ENCODE measurements at regions not wholly inside any gene's neighbourhood (a gene's known extent, or its start where the extent isn't known, plus 50 kb on each side); places are given as distances from the start of the nearest gene placed in this dataset.
"Not testable (repeated sequence)": the region's sequence is repeated elsewhere in the genome, so short reads cannot be mapped to it uniquely, and the experiment has no call there.

DNA sequence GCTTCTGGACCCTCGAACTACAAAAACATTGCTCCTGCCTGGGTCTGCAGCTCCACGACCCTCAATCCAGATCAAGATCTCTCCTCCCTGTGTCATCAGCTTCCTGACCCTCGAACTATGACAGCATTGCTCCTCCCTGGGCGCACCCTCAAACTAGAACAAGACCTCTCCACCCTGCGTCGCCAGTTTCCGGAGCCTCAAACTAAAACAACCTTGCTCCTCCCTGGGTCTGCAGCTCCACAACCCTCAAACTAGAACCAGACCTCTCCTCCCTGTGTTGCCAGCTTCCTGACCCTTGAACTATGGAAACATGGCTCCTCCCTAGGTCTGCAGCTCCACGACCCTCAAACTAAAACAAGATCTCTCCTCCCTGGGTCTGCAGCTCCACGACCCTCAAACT is 339.7 kb upstream of the SULF2 start:
- Mint-ChIP-seq H3K36me3 (ENCODE audit: insufficient read depth) (no peaks in the 10 kb centered on the region), H3K9me3 (ENCODE audit: low read depth) (no peaks in the 10 kb centered on the region), H3K4me1 (ENCODE audit: low read depth) (peaks cover 6% of the 10 kb centered on the region), H3K4me3 (ENCODE audit: low read depth) (no peak overlapping the region), H3K27me3 (peaks cover 15% of the 10 kb centered on the region), H3K27ac (no peak overlapping the region)
- DNase-seq (ENCODE audit: low spot score, unreplicated experiment), result no peak
- TF ChIP-seq, protein P1, sequence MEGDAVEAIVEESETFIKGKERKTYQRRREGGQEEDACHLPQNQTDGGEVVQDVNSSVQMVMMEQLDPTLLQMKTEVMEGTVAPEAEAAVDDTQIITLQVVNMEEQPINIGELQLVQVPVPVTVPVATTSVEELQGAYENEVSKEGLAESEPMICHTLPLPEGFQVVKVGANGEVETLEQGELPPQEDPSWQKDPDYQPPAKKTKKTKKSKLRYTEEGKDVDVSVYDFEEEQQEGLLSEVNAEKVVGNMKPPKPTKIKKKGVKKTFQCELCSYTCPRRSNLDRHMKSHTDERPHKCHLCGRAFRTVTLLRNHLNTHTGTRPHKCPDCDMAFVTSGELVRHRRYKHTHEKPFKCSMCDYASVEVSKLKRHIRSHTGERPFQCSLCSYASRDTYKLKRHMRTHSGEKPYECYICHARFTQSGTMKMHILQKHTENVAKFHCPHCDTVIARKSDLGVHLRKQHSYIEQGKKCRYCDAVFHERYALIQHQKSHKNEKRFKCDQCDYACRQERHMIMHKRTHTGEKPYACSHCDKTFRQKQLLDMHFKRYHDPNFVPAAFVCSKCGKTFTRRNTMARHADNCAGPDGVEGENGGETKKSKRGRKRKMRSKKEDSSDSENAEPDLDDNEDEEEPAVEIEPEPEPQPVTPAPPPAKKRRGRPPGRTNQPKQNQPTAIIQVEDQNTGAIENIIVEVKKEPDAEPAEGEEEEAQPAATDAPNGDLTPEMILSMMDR (IDR thresholded peaks at IDR 0.05; ENCODE audit: unreplicated experiment), result no peak

DNA sequence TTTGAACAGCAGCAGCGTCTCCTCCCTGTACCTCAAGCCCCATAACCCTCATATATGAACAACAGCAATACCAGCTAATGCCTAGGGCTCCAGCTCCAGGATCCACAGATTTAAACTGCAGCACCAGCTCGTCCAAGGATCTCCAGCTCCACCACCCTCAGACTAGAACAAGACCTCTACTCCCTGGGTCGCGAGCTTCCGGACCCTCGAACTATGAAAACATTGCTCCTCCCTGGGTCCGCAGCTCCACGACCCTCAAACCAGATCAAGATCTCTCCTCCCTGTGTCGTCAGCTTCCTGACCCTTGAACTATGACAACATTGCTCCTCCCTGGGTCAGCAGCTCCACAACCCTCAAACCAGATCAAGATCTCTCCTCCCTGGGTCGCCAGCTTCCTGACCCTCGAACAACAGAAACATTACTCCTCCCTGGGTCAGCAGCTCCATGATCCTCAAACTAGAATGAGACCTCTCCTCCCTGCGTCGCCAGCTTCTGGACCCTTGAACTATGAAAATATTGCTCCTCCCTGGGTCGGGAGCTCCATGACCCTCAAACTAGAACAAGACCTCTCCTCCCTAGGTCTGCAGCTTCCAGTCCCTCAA is 339.0 kb upstream of the SULF2 start:
- no peak for DNase-seq (ENCODE audit: low spot score, unreplicated experiment)
- Mint-ChIP-seq H3K36me3 (ENCODE audit: insufficient read depth) (no peaks in the 10 kb centered on the region), H3K9me3 (ENCODE audit: low read depth) (no peaks in the 10 kb centered on the region), H3K27me3 (peaks cover 15% of the 10 kb centered on the region), H3K27ac (no peak overlapping the region), H3K4me1 (ENCODE audit: low read depth) (peaks cover 1% of the 10 kb centered on the region), H3K4me3 (ENCODE audit: low read depth) (no peak overlapping the region)
- TF ChIP-seq, protein P1 (IDR thresholded peaks at IDR 0.05; ENCODE audit: unreplicated experiment), result no peak

DNA sequence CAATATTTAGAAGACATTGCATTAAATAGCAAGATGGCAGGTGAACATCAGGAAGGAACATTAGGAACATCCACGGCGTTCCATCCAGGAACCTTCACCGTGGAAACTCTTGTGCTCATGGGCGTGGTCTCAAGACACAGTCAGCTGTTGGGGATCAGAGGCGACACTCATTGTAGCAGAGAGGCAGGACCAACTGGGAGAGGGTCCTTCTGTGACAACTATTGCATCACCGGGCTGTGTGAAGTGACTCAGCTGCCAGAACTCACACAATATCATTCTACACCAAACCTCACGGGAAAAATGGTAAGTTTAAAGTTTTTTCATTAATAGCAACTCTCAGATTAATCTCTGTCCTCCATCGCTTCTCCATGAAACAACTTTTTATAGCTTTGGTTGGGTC is 334.8 kb upstream of the SULF2 start:
- DNase-seq (ENCODE audit: low spot score, unreplicated experiment), result no peak
- no peaks in the 10 kb centered on the region for H3K9me3 Mint-ChIP-seq (ENCODE audit: low read depth)
- TF ChIP-seq, protein P1 (IDR thresholded peaks at IDR 0.05; ENCODE audit: unreplicated experiment), result no peak
- H3K4me3 Mint-ChIP-seq (ENCODE audit: low read depth), result no peak overlapping the region
- no peak overlapping the region for H3K27ac Mint-ChIP-seq
- H3K36me3 Mint-ChIP-seq (ENCODE audit: insufficient read depth), result no peaks in the 10 kb centered on the region
- peaks cover 2% of the 10 kb centered on the region for H3K4me1 Mint-ChIP-seq (ENCODE audit: low read depth)
- peaks cover 15% of the 10 kb centered on the region for H3K27me3 Mint-ChIP-seq

DNA sequence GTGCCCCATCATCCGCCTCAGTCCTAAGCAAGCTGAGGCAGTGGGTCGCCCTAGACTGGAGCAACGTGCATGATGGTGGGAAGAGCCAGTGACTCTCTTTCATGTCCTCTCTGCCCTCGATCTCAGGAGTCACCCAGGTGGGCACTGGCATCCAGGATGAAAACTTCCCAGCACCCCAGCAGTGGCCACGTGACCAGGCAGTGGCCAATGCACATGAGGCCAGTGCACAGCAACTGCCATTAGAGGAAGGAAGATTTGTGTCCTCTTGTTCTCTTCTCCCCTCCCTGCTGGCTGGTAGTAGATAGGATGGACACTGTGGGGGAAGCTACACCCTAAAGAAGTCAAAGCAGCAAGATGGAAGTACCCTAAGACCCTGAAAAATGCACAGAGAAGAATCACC is 334.1 kb upstream of the SULF2 start:
- not testable (repeated sequence) for H3K36me3 Mint-ChIP-seq (ENCODE audit: insufficient read depth); DNase-seq (ENCODE audit: low spot score, unreplicated experiment); H3K9me3 Mint-ChIP-seq (ENCODE audit: low read depth); H3K4me3 Mint-ChIP-seq (ENCODE audit: low read depth); H3K27ac Mint-ChIP-seq; H3K4me1 Mint-ChIP-seq (ENCODE audit: low read depth)
- peaks cover 15% of the 10 kb centered on the region for H3K27me3 Mint-ChIP-seq

GRCh38 chr20:48115502-48115901 is 330.2 kb upstream of the SULF2 start:
- Mint-ChIP-seq H3K4me1 (ENCODE audit: low read depth) (peaks cover 2% of the 10 kb centered on the region), H3K4me3 (ENCODE audit: low read depth) (no peak overlapping the region), H3K36me3 (ENCODE audit: insufficient read depth) (no peaks in the 10 kb centered on the region), H3K27me3 (peaks cover under 1% of the 10 kb centered on the region), H3K27ac (no peak overlapping the region), H3K9me3 (ENCODE audit: low read depth) (no peaks in the 10 kb centered on the region)
- TF ChIP-seq, protein P1 (IDR thresholded peaks at IDR 0.05; ENCODE audit: unreplicated experiment), result no peak
- DNase-seq (ENCODE audit: low spot score, unreplicated experiment), result no peak

DNA sequence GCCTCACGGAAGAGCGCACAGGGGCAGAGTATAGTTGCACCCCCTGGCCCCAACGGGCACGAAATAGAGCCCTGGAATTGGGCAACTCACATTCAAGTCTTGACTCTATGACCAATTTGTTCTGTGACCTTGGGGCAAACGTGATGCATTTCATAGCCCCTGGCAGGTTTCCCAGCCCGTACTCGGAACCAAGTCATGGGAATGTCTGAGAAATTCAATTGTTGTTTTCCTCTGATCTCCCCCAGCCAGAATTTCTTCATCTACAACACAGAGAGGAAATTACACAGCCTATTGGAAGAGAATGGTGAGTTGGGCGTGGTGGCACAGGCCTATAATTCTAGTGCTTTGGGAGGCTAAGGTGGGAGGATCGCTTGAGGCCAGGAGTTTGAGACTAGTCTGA is 322.3 kb upstream of the SULF2 start:
- Mint-ChIP-seq H3K27ac (no peak overlapping the region), H3K27me3 (no peaks in the 10 kb centered on the region), H3K4me3 (ENCODE audit: low read depth) (no peak overlapping the region), H3K9me3 (ENCODE audit: low read depth) (peaks cover 3% of the 10 kb centered on the region), H3K4me1 (ENCODE audit: low read depth) (no peaks in the 10 kb centered on the region), H3K36me3 (ENCODE audit: insufficient read depth) (no peaks in the 10 kb centered on the region)
- DNase-seq (ENCODE audit: low spot score, unreplicated experiment), result no peak
- TF ChIP-seq, protein P1 (IDR thresholded peaks at IDR 0.05; ENCODE audit: unreplicated experiment), result no peak

Data from progenitor cell of endocrine pancreas (in vitro differentiated cells).